H9 (cell line): ENCODE measurements at regions not wholly inside any gene's neighbourhood (a gene's known extent, or its start where the extent isn't known, plus 50 kb on each side); places are given as distances from the start of the nearest gene placed in this dataset.

Experiments
- DNase-seq: peaks from one replicate; pipeline ENCODE4 v3.0.0-alpha.2; 2017
- H2AFZ ChIP-seq: one replicate; pipeline ENCODE4 v1.6.1; 2013; ENCODE audit warnings: mild to moderate bottlenecking, low read length, control low read depth, moderate library complexity
- H2AK5ac ChIP-seq: 2 replicates; pipeline ENCODE4 v1.6.1; 2013; ENCODE audit warnings: low read length, control low read depth, mixed read lengths; ENCODE audit not compliant: insufficient read length
- H2BK120ac ChIP-seq: one replicate; pipeline ENCODE4 v1.6.1; 2013; ENCODE audit warnings: low read depth, mild to moderate bottlenecking, low read length, control low read depth, inconsistent platforms; ENCODE audit not compliant: poor library complexity, severe bottlenecking
- H2BK12ac ChIP-seq: 2 replicates; pipeline ENCODE4 v1.6.1; 2013; ENCODE audit warnings: low read length, control low read depth, mixed read lengths, low read depth; ENCODE audit not compliant: insufficient read length
- H2BK15ac ChIP-seq: 2 replicates; pipeline ENCODE4 v1.6.1; 2013; ENCODE audit warnings: low read depth, low read length, control low read depth
- H2BK20ac ChIP-seq: one replicate; pipeline ENCODE4 v1.6.1; 2013; ENCODE audit warnings: low read depth, mild to moderate bottlenecking, low read length, control low read depth, inconsistent platforms; ENCODE audit not compliant: poor library complexity, severe bottlenecking
- H2BK5ac ChIP-seq: 2 replicates; pipeline ENCODE4 v1.6.1; 2013; ENCODE audit warnings: low read length, control low read depth, mixed read lengths; ENCODE audit not compliant: insufficient read length
- H3K14ac ChIP-seq: 2 replicates; pipeline ENCODE4 v1.6.1; 2013; ENCODE audit warnings: low read length, control low read depth; ENCODE audit not compliant: insufficient read depth
- H3K18ac ChIP-seq: 2 replicates; pipeline ENCODE4 v1.6.1; 2013; ENCODE audit warnings: low read depth, mild to moderate bottlenecking, mixed read lengths, low read length, control low read depth; ENCODE audit not compliant: insufficient read length
- H3K23ac ChIP-seq: 2 replicates; pipeline ENCODE4 v1.6.1; 2013; ENCODE audit warnings: low read length, control low read depth, mixed read lengths, low read depth; ENCODE audit not compliant: insufficient read length
- H3K23me2 ChIP-seq: 2 replicates; pipeline ENCODE4 v1.6.1; 2013; ENCODE audit warnings: low read depth, mild to moderate bottlenecking, mixed read lengths, low read length, control low read depth; ENCODE audit not compliant: insufficient read length, poor library complexity, severe bottlenecking
- H3K27ac ChIP-seq: 2 replicates; pipeline ENCODE4 v1.5.1; 2013; ENCODE audit warnings: low read length, control low read depth, mixed read lengths, low read depth; ENCODE audit not compliant: insufficient read length
- H3K27me3 ChIP-seq: 2 replicates; pipeline ENCODE4 v1.6.1; 2013; ENCODE audit warnings: low read length, control low read depth, inconsistent platforms; ENCODE audit not compliant: insufficient read depth
- H3K4ac ChIP-seq: 2 replicates; pipeline ENCODE4 v1.6.1; 2013; ENCODE audit warnings: low read depth, mild to moderate bottlenecking, control low read depth, inconsistent platforms, low read length, moderate library complexity
- H3K4me1 ChIP-seq: 2 replicates; pipeline ENCODE4 v1.6.1; 2013; ENCODE audit warnings: low read length, control low read depth, inconsistent platforms; ENCODE audit not compliant: insufficient read depth
- H3K4me2 ChIP-seq: 2 replicates; pipeline ENCODE4 v1.6.1; 2013; ENCODE audit warnings: low read length, control low read depth, mixed read lengths; ENCODE audit not compliant: insufficient read length, insufficient read depth
- H3K56ac ChIP-seq: 2 replicates; pipeline ENCODE4 v1.6.1; 2013; ENCODE audit warnings: low read depth, mild to moderate bottlenecking, mixed read lengths, low read length, control low read depth; ENCODE audit not compliant: insufficient read length
- H3K79me1 ChIP-seq: 2 replicates; pipeline ENCODE4 v1.6.1; 2013; ENCODE audit warnings: low read depth, mild to moderate bottlenecking, moderate library complexity, low read length, control low read depth, inconsistent platforms; ENCODE audit not compliant: insufficient read depth, poor library complexity, severe bottlenecking
- H3K79me2 ChIP-seq: 2 replicates; pipeline ENCODE4 v1.6.1; 2013; ENCODE audit warnings: low read length, control low read depth, inconsistent platforms; ENCODE audit not compliant: insufficient read depth
- H3K9ac ChIP-seq: 2 replicates; pipeline ENCODE4 v1.6.1; 2013; ENCODE audit warnings: low read length, control low read depth, mixed read lengths; ENCODE audit not compliant: insufficient read length; ENCODE audit errors: extremely low read depth
- H3K9me3 ChIP-seq: one replicate; pipeline ENCODE4 v1.6.1; 2013; ENCODE audit warnings: low read depth, low read length, inconsistent platforms; ENCODE audit not compliant: control insufficient read depth
- H3T11ph ChIP-seq: one replicate; pipeline ENCODE4 v1.6.1; 2013; ENCODE audit warnings: mild to moderate bottlenecking, low read length, control low read depth, inconsistent platforms
- H4K20me1 ChIP-seq: one replicate; pipeline ENCODE4 v1.6.1; 2013; ENCODE audit not compliant: control insufficient read depth, insufficient read length, insufficient read depth
- H4K5ac ChIP-seq: 2 replicates; pipeline ENCODE4 v1.6.1; 2013; ENCODE audit warnings: low read depth, mild to moderate bottlenecking, mixed read lengths, low read length, control low read depth; ENCODE audit not compliant: insufficient read length
- H4K8ac ChIP-seq: replicated peaks from 2 replicates; pipeline ENCODE4 v1.6.1; 2013; ENCODE audit warnings: low read length, control low read depth, mixed read lengths, low read depth; ENCODE audit not compliant: insufficient read length
- H4K91ac ChIP-seq: 2 replicates; pipeline ENCODE4 v1.6.1; 2013; ENCODE audit warnings: low read depth, mild to moderate bottlenecking, moderate library complexity, mixed read lengths, low read length, control low read depth; ENCODE audit not compliant: insufficient read length
- H3K27ac Mint-ChIP-seq, 3 experiments: 2 replicates in 2 of 3; 3 replicates in 1 of 3; pipeline ENCODE4 v1.8.0; 2020 to 2021; ENCODE audit warnings: mixed read lengths in 3 of 3, mild to moderate bottlenecking in 1 of 3, moderate library complexity in 1 of 3
- H3K27me3 Mint-ChIP-seq: 2 replicates; pipeline ENCODE4 v1.8.0; 2021; ENCODE audit warnings: low read depth, mild to moderate bottlenecking, moderate library complexity, mixed read lengths
- H3K36me3 Mint-ChIP-seq, 3 experiments: 2 replicates in 2 of 3; 3 replicates in 1 of 3; pipeline ENCODE4 v1.8.0; 2020 to 2021; ENCODE audit warnings: low read depth in 3 of 3, mixed read lengths in 3 of 3; ENCODE audit not compliant: insufficient read depth in 1 of 3
- H3K4me1 Mint-ChIP-seq, 2 experiments: 2 replicates each; pipeline ENCODE4 v1.8.0; 2020; ENCODE audit warnings: mixed read lengths in 2 of 2
- H3K4me3 Mint-ChIP-seq, 2 experiments: 2 replicates in 1 of 2; 3 replicates in 1 of 2; pipeline ENCODE4 v1.8.0; 2020 to 2021; ENCODE audit warnings: mild to moderate bottlenecking in 2 of 2, mixed read lengths in 2 of 2, moderate library complexity in 1 of 2
- H3K9me3 Mint-ChIP-seq, 2 experiments: 2 replicates in 1 of 2; 3 replicates in 1 of 2; pipeline ENCODE4 v1.8.0; 2020; ENCODE audit warnings: mild to moderate bottlenecking in 2 of 2, mixed read lengths in 2 of 2, moderate library complexity in 1 of 2
- CTCF ChIP-seq: fragments of 200-600 bp; sonication (generic); conservative IDR thresholded peaks from 3 replicates; pipeline ENCODE4 v1.8.0; 2021; ENCODE audit warnings: antibody characterized with exemption, mild to moderate bottlenecking
- WGBS: extraction: QIAGEN DNeasy Blood & Tissue Kit; methylation state at CpG from one replicate; pipeline ENCODE4 v1.1.7; 2013; ENCODE audit warnings: missing lambda C conversion rate, low lambda C conversion rate, mixed read lengths; ENCODE audit not compliant: insufficient read length; ENCODE audit errors: extremely low coverage; 5-methylcytosine and 5-hydroxymethylcytosine counted together

- Histone ChIP-seq H3K27ac (no peak overlapping the region), H3K9ac (no peak overlapping the region), H4K8ac (no peak overlapping the region), H3K23me2 (peaks cover 20% of the 10 kb centered on the region), H2BK15ac (no peak overlapping the region), H3K79me1 (no peaks in the 10 kb centered on the region), H4K20me1 (no peaks in the 10 kb centered on the region), H4K91ac (no peak overlapping the region), H3T11ph (no peak overlapping the region), H2BK12ac (no peak overlapping the region), H3K4me1 (no peaks in the 10 kb centered on the region), H2AFZ (no peak overlapping the region), H3K4me2 (peak overlapping the region; percentile 82), H3K23ac (no peak overlapping the region), H3K56ac (no peak overlapping the region), H4K5ac (no peak overlapping the region), H3K4ac (no peak overlapping the region), H2AK5ac (no peak overlapping the region), H3K9me3 (no peaks in the 10 kb centered on the region), H3K27me3 (peaks cover 59% of the 10 kb centered on the region), H2BK5ac (no peak overlapping the region), H2BK20ac (no peak overlapping the region), H3K18ac (no peak overlapping the region), H2BK120ac (no peak overlapping the region), H3K79me2 (no peaks in the 10 kb centered on the region), H3K14ac (no peak overlapping the region)
- Mint-ChIP-seq H3K4me1 (peaks cover 41 to 54% of the 10 kb centered on the region in 2 experiments), H3K36me3 (no peaks in the 10 kb centered on the region), H3K9me3 (peaks cover 0 to 4% of the 10 kb centered on the region in 2 experiments; a peak in 3 of 5 replicates), H3K27ac (no peak overlapping the region), H3K27me3 (peaks cover 92% of the 10 kb centered on the region), H3K4me3 (peak overlapping the region; percentile 54 to 85)
- no peak for TF ChIP-seq CTCF
- no CpG with 5 or more reads among the region's 35 CpGs for WGBS
- no peak for DNase-seq
Measured at GRCh38 chr19:30227012-30227621, 145.1 kb upstream of the ZNF536 start.
